AG08395 (cell line): ENCODE measurements at regions not wholly inside any gene's neighbourhood (a gene's known extent, or its start where the extent isn't known, plus 50 kb on each side); places are given as distances from the start of the nearest gene placed in this dataset.

Experiments
- DNase-seq: peaks from one replicate; pipeline ENCODE4 v3.0.0; 2012; ENCODE audit warnings: mixed read lengths, low spot score

DNA sequence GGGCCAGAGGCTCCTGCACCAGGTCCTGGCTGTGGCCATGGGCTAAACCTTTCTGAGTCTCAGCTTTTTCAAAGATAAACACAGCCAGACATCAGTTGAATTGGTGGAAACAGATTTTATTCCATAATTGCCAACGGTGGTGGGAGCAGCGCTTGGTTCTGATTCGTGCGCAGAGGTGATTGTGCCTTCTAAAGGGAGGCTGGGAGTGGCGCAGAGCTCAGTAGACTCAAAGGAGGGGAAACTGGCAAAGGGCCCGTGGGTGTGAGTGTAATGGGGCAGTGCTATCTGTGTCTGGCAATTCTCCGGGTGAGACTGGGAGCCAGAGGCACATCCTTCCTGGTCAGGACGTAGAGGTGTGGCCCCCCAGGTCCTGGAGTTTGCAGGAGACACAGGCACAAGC, 169.4 kb upstream of the PPP1R26 start:
- no peak for DNase-seq

DNA sequence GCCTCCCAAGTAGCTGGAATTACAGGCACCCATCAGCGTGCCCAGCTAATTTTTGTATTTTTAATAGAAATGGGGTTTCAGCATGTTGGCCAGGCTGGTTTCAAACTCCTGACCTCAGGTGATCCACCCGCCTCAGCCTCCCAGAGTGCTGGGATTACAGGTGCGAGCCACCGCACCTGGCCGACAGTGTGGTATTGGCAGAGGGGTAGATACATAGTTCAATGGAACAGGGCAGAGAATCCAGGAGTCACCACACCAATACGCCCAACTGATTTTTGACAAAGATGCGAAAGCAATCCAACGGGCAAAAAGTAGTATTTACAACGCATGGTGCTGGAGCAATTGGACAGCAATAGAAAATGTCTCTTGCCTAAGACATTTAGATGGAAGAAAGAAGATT, 164.0 kb upstream of the PPP1R26 start:
- no peak for DNase-seq

DNA sequence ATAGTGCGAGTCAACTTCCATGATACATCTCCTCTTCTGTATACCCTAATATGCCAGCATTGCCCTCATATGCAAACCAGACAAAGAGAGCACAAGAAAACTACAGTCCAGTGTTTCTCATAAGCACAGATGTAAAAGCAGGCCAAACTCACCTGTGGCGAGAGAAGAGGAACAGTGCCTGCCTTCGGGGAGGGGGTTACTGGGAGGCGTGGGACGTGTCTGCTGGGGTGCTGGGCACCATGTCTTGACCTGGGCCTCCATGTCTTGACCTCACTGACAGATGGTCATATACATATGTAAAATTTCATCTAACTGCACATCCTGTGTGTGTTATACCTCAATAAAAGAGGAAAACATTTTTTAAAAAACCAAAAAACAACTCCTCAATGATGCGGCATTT, 159.3 kb upstream of the PPP1R26 start:
- DNase-seq: no peak

DNA sequence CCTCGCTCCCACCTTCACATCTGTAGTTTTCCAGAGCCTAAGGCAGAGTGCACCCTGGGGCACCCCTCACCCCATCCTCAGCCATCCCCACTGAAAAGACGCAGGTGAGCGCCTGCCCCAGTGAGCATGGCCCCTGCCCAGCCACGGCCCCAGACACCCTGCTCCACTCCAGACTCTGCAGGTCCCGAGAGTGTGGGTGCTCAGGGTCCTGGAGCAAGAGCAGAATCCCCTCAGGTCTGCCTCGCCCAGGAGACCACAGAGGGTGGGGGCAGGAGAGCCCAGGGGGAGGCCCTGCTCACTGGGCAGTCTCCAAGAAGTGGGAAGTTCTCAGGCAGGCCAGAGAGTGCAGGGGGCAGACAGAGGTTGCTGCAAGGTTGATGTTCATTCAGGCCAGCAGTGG, 158.6 kb upstream of the PPP1R26 start:
- no peak for DNase-seq

DNA sequence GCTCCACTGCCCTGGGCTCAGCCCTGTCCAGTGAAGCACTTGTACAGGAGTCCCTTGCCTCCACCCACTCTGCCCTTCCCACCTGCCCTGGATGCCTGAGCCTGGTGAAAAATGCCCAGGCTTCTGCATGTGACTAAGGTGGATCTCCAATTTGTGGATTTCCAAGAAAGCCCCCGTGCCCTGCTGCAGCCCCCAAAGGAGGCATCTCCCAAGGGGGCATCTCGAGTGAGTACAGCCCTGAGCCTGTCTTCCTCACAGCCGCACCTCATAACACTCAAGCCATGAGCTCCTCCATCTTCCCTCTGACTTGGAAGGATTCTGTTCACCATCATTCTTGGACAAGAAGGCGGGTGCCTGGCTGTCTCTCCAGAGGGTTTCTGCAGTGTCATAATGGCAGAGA, 158.0 kb upstream of the PPP1R26 start:
- DNase-seq: no peak

DNA sequence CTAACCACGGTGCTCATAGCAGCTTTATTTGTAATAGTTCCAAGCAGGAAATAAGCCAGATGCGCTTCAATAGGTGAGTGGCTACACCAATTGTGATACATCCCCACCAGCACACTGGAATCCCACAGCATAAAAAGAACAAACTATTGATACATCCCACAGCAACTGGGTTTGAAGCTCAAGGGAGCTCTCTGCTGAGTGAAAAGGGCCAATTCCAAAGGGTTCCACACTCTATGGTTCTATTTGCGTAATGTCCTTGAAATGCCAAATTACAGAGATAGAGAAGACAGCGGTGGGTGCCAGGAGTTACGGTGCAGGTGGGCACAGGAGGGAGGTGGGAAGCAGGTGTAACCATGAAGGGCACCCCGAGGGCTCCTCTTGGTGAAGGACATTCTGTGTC, 155.3 kb upstream of the PPP1R26 start:
- DNase-seq: no peak

DNA sequence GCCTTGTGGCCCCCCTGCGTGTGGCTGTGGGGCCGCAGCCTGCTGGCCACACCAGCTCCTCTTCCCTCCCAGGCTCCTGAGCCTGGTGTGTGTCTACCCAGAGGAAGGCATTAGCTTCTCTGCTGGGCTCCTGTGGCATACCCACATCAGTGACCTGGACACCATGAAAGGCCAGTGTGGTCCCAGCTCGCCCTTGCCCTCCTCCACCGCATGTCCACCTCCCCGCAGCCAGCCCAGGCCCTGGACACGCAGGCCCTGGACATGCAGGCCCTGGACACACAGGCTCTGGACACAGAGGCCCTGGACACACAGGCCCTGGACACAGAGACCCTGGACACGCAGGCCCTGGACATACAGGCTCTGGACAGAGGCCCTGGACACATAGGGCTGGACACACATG, 153.4 kb upstream of the PPP1R26 start:
- no peak for DNase-seq

DNA sequence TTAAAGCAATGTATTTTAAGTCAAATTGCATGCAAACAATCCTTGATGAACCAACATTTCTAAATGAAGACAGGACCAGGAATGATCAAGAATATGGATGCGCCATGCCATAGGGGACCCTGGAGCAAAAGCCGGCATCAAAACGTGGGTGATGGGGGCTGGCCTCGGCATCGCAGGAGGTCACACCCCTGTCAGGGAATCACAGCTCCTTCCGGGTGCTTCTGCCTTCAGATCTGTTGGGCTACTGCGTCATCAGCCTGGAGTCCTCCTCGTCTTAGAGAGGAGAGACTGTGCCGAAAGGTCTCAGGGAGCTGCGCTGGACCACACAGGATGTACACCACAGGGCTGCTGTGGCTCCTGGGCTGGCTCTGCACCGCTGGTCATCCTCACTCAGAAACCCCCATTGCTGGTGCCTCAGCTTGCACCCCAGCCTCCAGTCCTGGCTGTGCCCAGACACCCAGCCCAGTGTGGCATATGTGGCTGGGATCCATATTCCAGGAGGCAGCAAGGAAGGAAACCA, 152.9 kb upstream of the PPP1R26 start:
- DNase-seq: no peak

DNA sequence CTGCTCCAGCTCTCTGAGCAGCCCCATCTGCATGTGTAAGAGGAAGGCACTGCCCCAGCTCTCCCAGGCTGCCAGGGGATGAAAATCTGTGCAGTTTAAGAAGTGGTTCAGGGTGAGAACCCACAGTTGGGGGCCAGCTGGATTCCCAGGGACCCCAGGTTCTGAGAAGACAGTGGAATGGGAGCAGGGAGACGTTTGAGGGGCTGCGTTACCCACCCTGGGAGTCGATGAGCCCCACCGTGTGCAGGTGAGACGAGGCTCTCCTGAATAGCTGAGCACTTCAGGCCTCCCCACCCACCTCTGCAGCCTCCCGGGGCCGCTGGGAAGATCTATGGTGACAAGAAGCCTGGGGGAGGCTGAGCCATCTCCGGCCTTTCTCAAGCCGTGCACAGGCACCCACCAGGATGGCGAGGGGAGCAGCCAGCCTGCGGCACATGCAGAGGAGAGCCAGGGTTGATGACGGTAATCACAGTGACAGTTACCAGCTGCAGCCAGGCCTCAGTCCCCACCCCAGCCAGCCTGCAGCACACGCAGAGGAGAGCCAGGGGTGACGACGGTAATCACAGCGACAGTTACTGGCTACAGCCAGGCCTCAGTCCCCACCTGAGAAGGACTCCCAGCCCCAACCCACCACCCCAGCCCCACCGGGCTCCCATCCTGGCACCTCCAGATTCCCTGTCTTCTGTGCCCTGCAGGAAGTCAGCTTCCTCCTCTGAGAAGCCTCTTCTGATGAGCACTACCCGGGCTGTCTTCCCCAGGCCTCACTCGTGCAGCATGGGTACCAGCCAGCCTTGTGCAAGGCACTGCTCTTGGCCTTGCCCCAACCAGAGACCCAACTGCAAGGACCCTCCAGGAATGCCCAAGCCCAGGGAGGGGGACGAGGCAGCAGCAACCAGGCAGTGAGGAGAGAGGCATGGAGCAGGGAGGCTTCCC, 150.8 kb upstream of the PPP1R26 start:
- no peak for DNase-seq

DNA sequence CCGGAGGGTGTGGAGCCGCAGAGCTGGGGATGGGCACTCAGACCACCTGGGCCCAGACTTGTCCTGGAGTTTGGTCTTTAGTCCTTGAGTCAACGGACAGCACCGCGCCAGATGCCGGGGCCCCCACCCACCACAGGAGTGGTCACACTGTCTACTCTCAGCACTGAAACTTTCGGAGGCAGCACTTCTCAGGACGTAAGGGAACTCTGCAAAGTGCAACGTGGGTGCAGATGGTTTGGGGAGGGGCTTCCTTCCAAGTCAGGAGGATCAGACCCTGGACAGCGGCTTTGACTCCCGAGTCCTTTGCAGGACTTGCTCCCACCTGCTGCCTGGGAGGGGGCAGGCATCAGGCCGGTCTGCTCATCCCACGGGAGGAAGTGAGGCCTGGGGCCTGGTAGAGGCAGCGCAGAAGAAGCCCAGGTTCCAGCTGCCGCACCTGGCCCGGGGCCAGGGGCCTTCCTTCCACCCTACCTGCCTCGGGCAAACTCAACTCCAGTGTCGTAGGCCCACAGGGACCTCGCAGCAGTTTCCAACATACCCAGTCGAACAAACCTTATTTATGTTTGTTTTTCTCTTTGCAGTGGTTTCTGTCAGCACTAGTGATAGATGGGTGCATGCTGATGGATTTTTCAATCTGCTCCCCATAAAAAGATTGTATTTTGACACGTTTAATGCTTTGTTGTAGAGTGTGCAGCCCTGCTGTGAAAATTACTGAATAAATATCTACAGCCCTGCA, 149.8 kb upstream of the PPP1R26 start:
- no peak for DNase-seq

DNA sequence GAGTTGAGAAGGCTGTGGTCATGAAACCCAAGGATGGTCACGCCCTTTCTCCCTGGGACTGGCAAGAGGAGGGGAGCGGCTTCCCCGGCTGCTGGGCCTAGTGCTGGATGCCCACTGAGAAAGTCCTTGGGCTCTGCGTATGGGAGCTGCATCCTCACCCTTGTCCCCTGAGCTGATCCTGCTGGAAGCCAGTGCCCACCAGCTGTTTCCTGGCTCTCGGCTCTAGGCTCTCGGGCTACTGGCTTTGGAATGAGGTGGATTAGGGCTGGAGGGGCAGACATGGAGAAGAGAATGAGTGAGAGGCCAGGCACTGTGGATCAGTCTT, 149.3 kb upstream of the PPP1R26 start:
- DNase-seq: no peak

DNA sequence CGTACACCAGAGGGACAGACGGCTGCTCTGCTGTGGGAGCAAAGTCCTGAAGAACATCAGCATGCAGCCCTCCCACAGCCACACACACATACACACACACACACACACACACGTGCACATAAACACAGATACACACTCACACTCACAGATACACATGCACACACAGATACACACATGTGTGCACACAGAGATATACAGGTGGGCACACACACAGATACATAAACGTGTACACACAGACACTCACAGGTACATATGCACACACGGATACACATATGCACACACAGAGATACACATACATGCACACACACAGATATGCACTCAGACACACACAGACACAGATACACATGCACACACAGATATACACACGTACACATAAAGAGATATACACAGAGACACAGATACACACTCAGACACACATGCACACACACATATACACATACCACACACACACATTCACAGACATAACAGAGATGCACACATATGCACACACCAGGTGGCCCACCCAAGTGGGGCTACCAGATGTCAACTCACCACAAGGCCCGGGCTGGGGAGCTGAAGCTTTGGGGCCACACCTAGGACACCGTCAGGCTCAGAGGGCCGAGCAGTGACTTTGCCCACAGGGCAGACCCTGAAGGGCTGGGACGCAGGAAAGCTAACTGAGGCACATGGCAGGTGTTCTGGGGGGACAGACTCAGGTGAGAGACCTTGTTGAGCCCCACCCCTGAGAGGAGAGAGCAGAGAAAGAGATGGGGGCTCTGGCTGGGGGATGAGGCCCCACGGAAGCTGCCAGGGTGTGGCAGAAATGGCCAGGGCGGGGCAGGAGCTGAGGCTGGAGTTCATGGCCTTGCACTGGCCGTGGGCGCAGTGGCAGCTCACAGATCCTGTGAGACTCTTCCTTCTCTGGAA, 148.6 kb upstream of the PPP1R26 start:
- DNase-seq: no peak

DNA sequence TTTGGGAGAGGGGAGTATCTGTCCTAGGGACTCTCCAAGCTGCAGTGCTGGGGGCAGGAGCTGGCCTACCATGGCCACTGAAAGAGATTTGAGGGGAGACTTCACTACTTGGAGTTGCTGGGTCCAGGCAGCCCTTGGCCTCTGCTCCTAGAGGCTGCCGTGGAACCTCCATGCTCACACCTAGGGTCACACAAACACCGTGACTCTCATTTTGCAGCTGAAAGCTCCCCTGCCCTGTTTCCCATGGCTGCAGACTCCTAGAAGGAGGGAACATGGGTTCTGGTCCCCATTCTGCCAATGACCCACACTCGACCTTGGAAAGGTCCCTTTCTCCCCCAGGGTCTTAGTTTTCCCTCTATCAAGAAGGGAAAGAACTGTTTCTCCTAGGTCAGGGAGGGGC, 147.1 kb upstream of the PPP1R26 start:
- no peak for DNase-seq

DNA sequence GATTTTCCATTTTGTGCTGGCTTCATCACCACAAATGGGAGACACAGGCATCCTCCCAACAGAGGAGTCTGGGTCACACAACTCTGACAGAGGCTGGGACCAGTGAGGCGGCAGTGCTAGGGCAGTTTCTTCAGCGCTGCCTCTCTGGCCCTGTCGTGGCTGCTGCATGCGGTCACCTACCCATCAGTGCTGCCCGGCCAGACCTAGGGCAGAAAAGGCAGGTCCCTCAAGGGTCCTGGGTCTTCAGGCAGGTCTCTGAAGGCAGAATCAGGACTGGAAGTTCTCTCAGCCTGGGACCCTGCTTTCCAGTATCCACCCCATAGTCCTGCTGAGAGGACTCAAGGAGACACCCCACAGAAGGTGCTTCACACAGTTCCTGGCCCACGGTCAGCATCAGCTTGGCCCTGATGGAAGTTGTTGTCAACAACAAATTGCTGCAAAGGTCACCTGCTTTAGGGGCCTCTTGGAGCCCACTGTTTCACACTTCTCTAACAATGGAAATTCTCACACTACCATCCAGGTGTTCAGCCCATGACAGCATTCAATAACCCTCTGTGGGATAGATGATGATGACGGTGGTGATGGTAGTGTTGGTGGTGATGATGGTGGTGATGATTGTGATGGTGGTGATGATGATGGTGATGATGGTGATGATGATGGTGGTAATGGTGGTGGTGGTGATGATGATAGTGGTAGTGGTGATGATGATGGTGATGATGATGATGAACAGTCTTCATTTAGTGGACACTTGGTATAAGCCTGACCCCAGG, 146.4 kb upstream of the PPP1R26 start:
- no peak for DNase-seq

DNA sequence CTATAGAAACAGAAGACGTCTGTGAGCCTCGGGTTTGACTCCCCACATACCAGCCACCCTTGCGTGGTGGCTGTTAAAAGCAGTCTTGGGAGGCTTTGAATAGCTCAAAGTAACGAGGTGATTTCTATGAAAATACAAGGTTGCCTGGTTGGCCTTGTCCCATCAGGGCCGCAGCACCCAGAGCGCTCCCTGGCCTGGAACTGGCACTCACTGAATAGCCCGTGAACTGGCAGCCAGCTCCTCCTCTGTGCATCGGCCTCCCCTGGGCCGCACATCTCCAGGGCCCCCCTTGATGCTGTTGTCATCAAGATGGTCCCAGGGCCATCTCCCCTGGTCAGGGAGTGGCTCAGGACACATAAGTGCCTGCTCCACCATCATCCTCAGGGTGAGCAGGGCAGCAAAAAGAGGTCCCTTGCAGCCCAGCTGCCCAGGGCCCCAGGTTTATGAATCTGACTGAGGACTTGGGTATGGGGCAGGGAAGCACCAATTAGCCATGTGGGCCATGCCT, 144.6 kb upstream of the PPP1R26 start:
- no peak for DNase-seq

DNA sequence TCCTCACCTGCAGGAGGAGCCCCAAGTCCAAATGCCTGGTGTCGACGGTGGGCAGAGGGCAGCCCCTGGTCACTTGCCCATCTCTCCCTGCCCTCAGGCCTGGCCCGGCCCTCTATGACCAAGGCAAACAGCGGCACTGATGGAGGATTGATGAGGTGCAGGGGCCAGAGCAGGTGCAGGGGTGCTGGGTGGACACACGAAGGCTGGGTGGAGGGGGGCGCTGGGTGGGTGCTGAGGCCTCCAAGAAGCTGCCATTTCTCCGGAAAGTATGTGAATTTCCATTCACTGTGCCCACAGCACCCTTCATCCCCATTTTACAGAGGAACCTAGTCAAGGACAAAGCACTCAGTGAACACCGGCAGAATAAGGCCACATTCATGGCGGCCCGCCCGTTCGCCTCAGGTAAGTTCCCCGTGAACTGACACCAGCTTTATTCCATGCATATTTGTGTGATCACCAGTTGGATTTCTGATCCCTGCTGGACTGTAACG, 143.8 kb upstream of the PPP1R26 start:
- no peak for DNase-seq

DNA sequence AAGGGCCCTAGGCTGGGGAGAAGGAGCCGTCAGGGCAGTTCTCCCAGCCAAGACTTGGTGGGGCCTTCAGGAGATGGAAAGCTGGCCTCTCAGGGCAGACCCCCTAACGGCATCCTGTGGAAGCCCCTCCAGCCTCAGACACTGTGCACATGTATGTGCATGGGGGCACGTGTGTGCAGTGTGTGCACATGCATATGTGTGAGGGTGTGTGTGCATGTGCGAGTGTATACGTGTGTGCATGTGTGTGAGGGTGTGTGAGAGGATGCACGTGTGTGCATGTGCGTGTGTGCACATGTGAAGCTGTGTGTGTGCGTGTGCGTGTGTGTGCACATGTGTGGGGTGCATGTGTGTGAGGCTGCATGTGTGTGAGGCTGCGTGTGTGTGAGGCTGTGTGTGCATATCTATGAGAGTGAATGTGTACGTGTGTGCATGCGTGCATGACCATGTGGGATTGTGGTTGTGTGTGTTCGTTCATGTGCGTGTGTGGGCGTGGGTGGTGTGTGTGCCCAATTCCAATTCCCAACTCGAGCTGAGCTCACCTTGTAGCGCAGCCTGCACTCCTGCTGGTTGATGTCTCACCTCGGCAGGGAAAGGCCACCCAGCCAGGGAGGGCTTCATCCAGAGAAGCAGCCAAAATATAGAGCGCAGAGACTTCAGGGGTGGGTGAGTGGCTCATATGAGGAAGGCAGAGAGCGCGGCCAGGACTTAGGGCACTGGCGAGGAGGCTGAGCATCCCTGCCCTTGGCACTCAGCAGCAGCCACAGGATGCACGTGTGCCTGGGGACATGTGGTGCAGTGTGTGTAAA, 142.7 kb upstream of the PPP1R26 start:
- DNase-seq: no peak

DNA sequence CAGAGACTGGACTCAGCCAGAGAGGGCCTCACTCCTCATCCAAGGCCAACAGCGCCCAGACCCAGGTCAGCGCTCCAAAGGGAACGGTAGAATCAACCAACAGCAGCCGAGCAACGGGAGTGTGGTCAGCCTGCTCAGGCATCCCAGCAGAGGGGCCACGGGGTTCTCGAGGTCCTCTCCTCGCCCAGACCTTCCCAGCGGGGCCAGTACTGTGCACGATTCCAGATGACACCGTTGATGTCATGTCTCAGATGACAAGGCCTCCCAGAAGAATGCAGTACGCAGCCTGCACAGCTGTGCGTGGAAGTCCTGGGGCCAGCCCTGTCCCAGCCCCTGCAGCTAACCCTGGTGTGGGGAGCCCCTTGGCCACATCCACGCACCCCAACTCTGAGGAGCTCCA, 141.0 kb upstream of the PPP1R26 start:
- no peak for DNase-seq

DNA sequence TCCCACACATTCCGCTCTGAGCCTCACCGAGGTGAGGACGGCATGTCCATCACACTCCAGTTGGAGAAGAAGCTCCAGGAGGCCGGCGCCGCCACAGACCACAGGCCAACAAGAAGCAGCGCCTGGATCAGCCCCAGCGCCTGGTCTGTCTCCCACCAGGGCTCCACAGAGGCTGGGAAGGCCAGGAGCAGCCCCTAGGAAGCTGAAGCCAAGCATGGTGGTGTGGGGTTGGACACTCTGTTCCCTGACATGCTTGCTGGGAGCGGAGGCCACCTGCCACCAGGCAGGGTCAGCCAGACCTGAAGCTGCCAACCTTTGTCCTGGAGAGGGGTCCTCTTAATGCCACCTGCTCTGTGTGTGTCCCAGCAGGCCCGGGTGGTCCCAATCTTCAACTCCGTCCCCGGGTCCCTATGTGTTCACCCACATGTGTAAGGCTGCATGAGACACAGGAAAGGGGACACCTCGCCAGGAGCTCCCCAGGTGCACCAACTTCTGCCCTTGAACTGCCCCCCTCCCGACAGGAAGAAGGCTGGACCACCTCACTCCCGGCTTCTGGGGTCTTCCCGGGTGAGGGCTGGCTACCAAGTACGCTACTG, 140.1 kb upstream of the PPP1R26 start:
- no peak for DNase-seq

DNA sequence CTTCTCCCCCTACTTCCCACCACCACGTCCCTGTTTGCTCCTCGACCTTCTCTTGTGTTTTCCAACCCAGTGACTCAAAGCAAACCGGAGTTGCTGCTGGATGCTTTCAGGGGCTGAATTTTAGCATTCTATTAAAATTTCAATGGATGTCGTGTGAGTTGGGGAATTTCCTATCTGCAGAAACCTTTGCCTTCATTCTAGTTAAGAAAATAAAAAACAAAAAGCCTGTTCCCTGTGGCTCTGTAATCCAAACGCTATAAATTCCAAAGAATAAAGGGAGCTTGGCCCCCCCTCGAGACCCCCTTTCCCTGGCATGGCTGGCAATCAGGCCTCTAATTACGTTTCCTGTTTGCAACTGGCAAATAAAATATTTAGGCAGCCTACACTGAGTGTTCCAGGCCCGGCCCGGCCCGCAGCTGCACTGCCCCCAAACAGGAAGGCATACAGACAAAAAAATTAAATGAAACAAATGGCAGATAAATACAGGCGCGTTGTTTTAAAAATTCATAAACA, 139.4 kb upstream of the PPP1R26 start:
- DNase-seq: no peak
